Stimulated activated CD8-positive, alpha-beta memory T cell treated with anti-CD3 and anti-CD28 coated beads, Interleukin-4, amount 100 ng/mL, for 24 hours (primary cell): ENCODE measurements at regions not wholly inside any gene's neighbourhood (a gene's known extent, or its start where the extent isn't known, plus 50 kb on each side); places are given as distances from the start of the nearest gene placed in this dataset.
"Not testable (repeated sequence)": the region's sequence is repeated elsewhere in the genome, so short reads cannot be mapped to it uniquely, and the experiment has no call there.

Experiments used
- DNase-seq: peaks from one replicate; pipeline ENCODE4 v3.0.0-alpha.2; 2020; ENCODE audit warnings: low read depth

- no peak for DNase-seq
Measured at GRCh38 chr10:123318516-123318915, 164.3 kb downstream of the BUB3 start.

DNA sequence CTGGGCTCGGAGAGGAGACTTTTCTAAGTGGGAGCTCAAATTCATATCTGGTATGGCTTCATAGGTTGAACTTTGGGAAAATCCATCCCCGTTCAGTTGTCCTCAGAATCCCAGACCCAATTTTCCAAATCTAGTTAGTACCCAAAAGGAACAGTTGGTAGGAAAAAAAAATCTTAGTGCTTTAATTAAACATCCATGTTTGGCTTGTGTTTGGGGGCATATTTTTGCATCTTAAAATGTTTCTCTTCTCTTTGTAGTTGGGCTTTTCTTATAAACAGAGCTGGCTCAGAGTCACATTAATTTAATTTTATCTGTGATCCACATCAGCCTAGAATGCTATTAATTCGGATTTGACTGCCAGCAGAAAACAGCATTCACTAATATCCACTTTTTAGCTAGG is 165.9 kb downstream of the BUB3 start:
- no peak for DNase-seq

DNA sequence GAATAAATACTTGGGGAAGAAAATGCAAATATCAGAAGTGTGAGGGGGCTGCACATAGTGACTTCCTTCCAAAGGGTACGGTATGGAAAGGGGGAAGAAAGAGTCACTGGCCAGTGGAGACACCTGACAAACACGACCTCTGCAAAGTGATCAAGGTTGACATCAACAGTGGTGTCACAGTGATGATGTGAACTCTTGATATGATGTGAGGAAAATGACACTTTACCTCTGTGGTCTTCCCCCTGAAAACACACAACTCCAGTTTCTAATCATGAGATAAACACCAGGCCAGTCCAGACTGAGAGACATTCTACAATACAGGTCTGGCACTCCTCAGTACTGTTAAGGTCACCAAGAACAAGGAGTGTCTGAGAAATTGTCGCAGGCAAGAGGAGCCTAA is 169.7 kb downstream of the BUB3 start:
- no peak for DNase-seq

GRCh38 chr10:123325663-123326190 is 171.5 kb downstream of the BUB3 start:
- no peak for DNase-seq

GRCh38 chr10:123326674-123327073 is 172.5 kb downstream of the BUB3 start:
- no peak for DNase-seq

DNA sequence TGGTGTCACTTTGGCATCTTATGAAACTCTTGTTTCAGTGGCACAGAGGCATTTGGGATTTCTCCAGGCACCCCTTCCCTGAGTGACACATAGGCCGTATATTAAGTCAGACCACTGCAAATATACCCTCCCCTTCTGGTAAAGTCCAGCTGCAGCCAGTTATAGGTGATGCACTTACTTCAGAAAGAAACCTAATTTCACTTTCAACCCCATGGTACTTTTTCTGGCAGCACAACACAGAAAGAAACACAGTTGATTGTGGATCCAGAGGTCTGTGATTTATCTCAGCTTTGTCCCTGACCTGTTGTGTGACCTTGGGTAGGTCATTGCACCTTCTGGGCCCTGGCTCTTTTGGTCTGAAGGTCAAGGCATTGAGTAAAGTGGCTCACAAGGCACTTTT is 173.2 kb downstream of the BUB3 start:
- no peak for DNase-seq

DNA sequence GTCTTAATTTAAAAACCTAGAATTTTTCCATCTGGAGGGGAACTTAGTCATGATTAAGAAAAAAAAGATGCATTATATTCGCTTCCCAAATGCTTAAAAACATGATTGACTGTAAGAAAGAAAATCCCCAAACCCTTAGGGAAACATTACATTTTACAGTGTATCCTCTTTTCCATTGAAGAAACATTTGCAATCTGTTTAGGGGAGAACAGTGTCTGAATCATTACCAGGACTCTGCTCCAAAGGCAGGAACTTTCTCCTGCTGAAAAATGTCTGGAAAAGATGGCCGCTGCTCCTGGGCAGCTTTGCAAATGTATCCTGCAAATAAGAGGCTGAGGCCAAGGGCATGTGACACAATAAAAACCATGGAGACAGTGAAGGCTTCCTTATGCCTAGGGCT is 173.7 kb downstream of the BUB3 start:
- no peak for DNase-seq

GRCh38 chr10:123331438-123331837 is 177.2 kb downstream of the BUB3 start:
- no peak for DNase-seq

GRCh38 chr10:123346581-123346980 is 192.4 kb downstream of the BUB3 start:
- DNase-seq = no peak

GRCh38 chr10:123348691-123349572 is 194.7 kb downstream of the BUB3 start:
- DNase-seq = no peak

DNA sequence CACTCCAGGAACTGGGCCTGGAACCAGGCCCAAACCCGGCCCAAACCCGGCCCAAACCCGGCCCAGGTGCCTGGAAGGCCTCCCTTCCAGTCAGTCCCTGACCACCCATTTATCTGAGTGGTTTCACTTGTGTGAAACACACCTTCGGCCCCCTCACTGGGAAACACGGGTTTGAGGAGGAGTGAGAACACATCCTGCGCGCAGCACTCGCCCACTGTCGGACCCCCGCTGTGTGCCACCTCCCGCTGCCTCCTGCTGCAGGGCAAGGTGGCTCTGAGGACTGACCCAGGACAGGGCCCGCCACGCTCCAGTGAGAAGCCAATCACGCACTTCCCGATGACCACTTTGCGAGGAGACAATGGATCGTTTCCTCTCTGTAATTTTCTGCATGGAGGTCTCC is 197.5 kb downstream of the BUB3 start:
- no peak for DNase-seq

- DNase-seq = no peak
Measured at GRCh38 chr10:123354521-123354920, 200.3 kb downstream of the BUB3 start.

DNA sequence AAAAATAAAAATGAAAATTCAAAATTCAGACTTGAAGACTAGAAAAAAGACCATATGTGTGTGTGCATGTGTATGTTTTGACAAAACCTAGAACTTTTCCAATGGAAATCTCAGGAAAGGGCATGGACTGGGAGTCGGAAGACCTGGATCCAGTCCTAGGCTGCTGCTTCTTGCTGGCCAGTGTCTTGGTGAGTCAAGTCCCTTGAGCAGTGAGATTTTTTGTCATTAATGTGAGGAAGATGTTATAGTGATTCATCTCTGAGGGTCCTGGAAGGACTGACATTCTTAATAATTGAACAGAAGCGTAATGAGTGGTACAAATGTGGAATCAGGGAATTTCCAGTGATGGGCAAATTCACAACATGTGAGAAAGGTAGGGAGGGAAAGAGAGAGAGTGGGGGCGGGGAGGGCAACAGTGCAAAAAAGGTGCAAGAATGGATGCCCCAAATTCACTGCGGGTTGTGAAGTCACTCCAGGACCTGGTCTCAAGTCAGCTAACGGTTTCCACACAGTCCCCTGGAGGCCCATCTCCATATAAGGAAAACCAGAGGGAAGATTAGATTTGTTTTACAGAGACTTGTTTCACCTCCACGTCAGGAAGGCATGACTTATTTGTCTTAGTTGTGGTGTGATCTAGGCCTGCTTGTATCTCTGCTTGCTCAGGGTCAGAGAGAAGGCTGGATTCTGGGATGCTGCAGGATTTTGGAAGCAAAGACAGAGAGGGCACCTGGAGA is 201.7 kb downstream of the BUB3 start:
- DNase-seq = no peak

DNA sequence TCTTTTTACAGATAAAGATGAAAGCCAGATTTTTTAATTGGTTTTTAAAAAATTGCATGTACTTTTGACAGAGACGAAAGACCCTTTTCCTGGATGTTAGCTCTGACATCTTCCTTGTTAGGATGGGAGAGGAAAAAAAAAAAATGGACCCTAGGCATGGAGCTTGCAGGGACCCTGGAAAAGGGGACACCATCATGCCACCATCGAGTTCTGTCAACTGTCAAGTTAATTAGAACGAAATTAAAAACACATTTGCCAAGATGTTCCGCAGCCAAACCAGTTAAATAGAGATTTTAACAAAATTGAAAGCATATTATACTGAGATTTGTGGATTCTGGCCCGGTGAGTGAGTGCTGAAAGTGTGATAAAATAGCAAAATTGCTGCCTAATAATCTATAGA is 202.6 kb downstream of the BUB3 start:
- DNase-seq = no peak

DNA sequence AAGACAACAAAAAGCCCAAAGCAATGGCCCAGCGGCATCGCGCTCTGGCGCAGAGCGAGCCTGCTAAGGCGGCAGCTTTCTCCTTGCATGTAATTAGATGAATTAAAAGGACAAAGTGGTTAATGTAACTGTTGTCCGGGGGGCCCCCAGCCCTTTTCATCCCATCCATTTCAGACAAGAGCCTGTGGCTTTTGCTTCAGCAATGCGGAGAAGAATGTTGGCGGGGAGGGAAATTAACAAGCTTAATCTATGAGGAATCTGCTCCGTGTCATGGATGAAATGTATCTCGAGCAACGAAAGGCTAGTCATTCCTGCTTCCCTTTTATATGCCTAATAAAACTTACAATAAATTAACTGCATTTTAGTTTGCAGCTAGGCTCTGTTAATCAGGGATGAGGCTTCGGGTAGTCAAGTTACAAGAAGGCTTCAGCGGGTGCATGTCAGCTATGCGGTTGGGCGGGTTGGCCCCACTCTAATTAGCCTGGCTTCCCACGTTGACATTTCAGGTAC is 203.3 kb downstream of the BUB3 start:
- no peak for DNase-seq

DNA sequence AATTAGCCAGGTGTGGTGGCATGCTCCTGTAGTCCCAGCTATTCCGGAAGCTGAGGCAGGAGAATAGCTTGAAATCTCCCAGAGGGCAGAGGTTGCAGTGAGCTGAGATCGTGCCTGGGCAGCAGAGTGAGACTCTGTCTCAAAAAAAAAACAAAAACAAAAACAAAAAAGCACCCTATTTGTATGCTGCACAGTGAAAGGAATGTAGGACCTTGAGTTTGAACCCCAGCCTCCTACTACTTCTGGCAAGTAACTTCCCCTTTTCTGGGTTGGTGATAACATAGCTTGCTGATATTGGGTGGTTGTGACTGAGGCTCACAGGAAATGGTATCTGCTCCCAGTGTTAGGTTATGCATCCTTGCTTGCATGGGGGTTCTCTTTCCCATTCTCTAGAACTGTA is 205.3 kb downstream of the BUB3 start:
- DNase-seq = no peak

- DNase-seq = no peak
Measured at GRCh38 chr10:123361832-123362231, 207.6 kb downstream of the BUB3 start.

- no peak for DNase-seq
Measured at GRCh38 chr10:123367195-123367594, 213.0 kb downstream of the BUB3 start.

- DNase-seq = not testable (repeated sequence)
Measured at GRCh38 chr10:123371626-123372025, 217.4 kb downstream of the BUB3 start.

DNA sequence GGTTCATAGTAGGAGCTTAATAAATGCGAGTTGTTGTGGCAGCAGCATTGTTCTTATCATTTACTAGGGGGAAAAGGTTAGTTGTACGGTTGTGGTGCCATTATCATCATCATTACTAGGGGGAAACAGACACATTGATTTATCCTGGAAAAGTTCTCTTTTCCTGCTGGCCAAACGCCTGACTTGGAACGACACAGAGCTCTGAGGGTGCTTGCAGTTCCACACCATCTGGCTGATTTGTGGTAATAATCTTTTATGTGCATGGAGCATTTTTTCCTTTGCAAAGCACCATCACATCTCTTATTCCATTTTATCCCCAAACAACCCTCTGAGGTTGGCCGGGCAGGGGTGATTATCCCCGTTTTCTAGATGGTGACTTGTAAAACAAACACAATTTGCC is 219.4 kb downstream of the BUB3 start:
- no peak for DNase-seq

GRCh38 chr10:123375097-123375496 is 220.9 kb downstream of the BUB3 start:
- DNase-seq = no peak

- DNase-seq = no peak
Measured at GRCh38 chr10:123375738-123376137, 221.5 kb downstream of the BUB3 start.

GRCh38 chr10:123377883-123378282 is 223.7 kb downstream of the BUB3 start:
- no peak for DNase-seq
